OCI-LY3 (cell line): ENCODE measurements at regions not wholly inside any gene's neighbourhood (a gene's known extent, or its start where the extent isn't known, plus 50 kb on each side); places are given as distances from the start of the nearest gene placed in this dataset.

Experiments
- EZH2phosphoT487 ChIP-seq: fragments of 200-600 bp; shearing (Covaris generic); IDR thresholded peaks from 2 replicates; pipeline ENCODE4 v1.6.1; 2018; ENCODE audit warnings: antibody characterized with exemption, mixed run types, low read depth
- TF ChIP-seq, protein P1 (sequence below): fragments of 200-600, 300-600 bp; sonication (generic); IDR thresholded peaks from 2 replicates; pipeline ENCODE4 v1.5.1; 2014; ENCODE audit warnings: antibody characterized with exemption, low read length, low read depth

DNA sequence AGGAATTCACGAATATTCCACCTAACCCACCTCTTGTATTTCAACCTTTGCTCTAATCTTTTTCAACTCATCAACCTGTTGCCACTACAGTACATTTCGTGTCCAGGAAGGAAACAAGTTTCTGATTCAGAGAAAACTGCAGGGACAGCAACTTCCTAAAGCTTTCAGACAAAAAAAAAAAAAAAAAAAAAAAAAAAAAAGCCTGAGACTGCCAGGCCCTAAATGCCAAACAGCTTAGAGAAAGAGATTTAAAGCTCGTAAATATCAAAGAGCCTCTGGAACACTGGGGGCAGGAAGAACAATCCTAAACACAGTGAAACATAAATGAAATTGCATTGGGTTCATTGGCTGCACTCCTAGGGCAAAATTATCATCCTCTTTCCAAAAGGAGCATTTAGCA lies 411.2 kb upstream of the SPTLC3 start:
- TF ChIP-seq, protein P1, sequence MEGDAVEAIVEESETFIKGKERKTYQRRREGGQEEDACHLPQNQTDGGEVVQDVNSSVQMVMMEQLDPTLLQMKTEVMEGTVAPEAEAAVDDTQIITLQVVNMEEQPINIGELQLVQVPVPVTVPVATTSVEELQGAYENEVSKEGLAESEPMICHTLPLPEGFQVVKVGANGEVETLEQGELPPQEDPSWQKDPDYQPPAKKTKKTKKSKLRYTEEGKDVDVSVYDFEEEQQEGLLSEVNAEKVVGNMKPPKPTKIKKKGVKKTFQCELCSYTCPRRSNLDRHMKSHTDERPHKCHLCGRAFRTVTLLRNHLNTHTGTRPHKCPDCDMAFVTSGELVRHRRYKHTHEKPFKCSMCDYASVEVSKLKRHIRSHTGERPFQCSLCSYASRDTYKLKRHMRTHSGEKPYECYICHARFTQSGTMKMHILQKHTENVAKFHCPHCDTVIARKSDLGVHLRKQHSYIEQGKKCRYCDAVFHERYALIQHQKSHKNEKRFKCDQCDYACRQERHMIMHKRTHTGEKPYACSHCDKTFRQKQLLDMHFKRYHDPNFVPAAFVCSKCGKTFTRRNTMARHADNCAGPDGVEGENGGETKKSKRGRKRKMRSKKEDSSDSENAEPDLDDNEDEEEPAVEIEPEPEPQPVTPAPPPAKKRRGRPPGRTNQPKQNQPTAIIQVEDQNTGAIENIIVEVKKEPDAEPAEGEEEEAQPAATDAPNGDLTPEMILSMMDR, result no peak
- TF ChIP-seq EZH2phosphoT487, result no peak
